GM10266 (cell line): ENCODE measurements at regions not wholly inside any gene's neighbourhood (a gene's known extent, or its start where the extent isn't known, plus 50 kb on each side); places are given as distances from the start of the nearest gene placed in this dataset.

Experiments used
- DNase-seq: peaks from one replicate; pipeline ENCODE4 v3.0.0; 2012; ENCODE audit errors: extremely low spot score
- CTCF ChIP-seq: IDR thresholded peaks from 2 replicates; pipeline ENCODE4 v1.5.1; 2012; ENCODE audit warnings: mild to moderate bottlenecking, low read depth; ENCODE audit not compliant: control insufficient read depth, insufficient read depth; ENCODE audit errors: missing control alignments

- no peak for DNase-seq
- TF ChIP-seq CTCF, result no peak
Measured at GRCh38 chr2:114046866-114047435, 157.1 kb downstream of the ACTR3 start.

- DNase-seq, result no peak
- no peak for TF ChIP-seq CTCF
Measured at GRCh38 chr2:114049280-114049679, 159.4 kb downstream of the ACTR3 start.

GRCh38 chr2:114049826-114050225 is 159.9 kb downstream of the ACTR3 start:
- TF ChIP-seq CTCF, result no peak
- DNase-seq, result no peak

GRCh38 chr2:114056294-114057143 is 166.6 kb downstream of the ACTR3 start:
- TF ChIP-seq CTCF, result no peak
- DNase-seq, result peak; percentile 22

GRCh38 chr2:114057638-114058037 is 167.7 kb downstream of the ACTR3 start:
- no peak for DNase-seq
- no peak for TF ChIP-seq CTCF

GRCh38 chr2:114061566-114062098 is 171.7 kb downstream of the ACTR3 start:
- no peak for DNase-seq
- TF ChIP-seq CTCF, result no peak

GRCh38 chr2:114063346-114063745 is 173.5 kb downstream of the ACTR3 start:
- TF ChIP-seq CTCF, result no peak

More at GRCh38 chr2:114063346-114063745, 173.5 kb downstream of the ACTR3 start:
- DNase-seq, result no peak
